Dermis microvascular lymphatic vessel endothelial cell (primary cell): ENCODE measurements at regions not wholly inside any gene's neighbourhood (a gene's known extent, or its start where the extent isn't known, plus 50 kb on each side); places are given as distances from the start of the nearest gene placed in this dataset.
"Not testable (repeated sequence)": the region's sequence is repeated elsewhere in the genome, so short reads cannot be mapped to it uniquely, and the experiment has no call there.

Source experiments
- DNase-seq, 2 donors: peaks; one replicate each; pipeline versions ENCODE4 v3.0.0 to v3.0.0-alpha.2; 2010; ENCODE audit warnings: low read depth in 2 of 2

- no peak for DNase-seq
Observed at GRCh38 chr6:144762469-144762868, 477.3 kb downstream of the UTRN start.

DNA sequence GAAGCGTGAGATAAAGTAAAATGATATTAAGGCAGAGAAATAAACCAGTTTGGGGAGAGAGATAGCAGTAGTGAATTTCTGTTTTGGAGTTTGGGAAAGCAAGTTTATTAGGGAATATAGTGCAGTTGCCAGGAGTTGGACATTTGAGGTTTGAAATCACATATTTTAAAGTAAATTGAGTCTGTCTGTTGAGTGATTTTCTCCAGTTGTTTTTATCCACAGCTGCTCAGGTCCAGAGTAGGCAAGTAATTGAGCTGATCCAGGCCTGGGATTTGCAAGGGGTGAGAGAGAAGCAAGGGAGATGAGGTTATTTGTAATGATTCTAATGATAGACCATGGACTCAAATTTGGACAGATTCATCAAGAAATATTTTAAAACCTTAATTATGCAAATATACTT, 481.9 kb downstream of the UTRN start:
- DNase-seq, result no peak

- DNase-seq, result no peak
Observed at GRCh38 chr6:144768551-144769075, 483.5 kb downstream of the UTRN start.

DNA sequence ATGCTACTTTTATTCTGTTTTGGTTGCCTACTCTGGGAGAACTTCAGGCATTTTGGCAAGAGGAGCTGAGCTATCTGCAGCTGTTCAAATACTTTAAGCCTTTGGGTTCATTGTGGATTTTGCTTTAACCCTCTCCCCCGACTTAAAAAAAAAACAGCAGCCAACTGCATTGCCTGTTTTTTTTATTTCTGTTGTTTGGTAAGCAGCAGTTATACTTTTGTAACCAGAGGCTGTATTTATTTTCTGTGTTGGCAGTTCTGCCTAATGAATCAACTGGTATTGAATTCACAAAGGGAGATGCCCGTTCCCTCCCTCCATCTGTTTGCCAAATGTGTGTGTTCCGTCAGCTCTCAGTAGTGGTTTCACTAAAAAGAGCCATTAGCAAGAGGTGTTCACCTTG, 484.0 kb downstream of the UTRN start:
- no peak for DNase-seq

DNA sequence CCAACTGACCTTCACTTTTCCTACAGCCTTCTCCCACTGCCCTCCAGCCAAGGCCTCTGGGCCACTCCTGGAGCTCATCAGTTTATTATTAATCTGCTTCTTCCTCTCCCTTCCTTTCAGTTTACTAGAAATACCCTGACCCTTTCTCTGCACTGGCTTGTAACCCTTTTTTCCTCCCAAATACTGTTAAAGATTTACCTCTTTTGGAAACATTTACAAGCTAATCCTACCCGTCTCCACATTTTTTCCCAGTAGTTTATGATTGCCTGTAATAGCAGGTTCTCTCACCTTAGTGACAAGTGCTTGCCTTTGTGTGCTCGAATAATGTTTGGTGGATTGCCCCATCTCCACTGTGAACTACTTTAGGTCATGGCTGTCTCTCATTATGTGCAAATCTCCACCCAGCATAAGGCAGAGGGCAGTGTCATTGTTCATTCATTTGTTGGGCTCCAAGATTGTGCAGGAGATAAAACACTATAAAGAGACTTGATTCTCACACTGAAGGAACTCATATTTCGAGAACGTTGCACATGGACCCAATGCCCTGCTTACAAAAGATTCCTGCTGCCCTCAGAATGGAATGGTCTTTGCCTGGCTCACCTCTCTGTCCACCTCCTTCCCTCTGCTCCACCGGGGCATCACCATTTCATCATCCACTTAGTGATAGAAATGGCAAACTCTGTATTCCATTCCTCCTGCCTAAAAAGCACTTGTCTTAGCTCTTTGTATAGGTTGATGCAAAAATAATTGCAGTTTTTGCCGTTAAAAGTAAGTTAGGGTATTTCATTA, 491.1 kb downstream of the UTRN start:
- DNase-seq, result no peak

DNA sequence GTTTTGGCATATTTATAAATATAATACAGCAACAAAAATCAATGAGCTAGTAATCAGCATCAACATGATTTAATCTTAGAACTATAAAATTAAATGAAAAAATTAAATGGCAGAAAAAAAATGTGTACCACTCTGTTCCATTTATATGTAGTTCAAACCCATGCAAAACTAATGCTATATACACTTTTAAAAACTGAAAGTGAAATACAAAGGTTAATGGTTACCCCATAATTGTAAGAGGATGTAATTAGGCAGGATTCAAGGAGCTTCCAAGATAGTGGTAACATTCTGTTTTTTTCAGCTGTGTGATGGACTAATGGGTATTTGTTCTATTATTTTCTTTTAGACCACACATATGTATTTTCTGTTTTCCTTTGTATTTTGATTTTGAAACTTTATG, 492.1 kb downstream of the UTRN start:
- no peak for DNase-seq

GRCh38 chr6:144778056-144778455, 492.9 kb downstream of the UTRN start:
- DNase-seq, result no peak

- no peak for DNase-seq
Observed at GRCh38 chr6:144778773-144779492, 493.8 kb downstream of the UTRN start.

DNA sequence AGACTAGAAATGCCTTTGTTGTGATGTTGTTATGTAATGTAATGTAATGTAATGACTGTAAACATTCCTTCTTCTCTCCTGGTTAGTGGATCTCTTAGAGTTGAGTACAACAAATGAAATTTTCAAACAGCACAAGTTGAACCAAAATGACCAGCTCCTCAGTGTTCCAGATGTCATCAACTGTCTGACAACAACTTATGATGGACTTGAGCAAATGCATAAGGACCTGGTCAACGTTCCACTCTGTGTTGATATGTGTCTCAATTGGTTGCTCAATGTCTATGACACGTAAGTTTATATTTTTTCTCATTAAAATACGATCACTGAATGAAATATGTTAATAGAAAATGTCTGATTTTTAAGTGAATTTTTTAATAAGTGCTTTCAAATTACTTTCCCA, 496.7 kb downstream of the UTRN start:
- DNase-seq, result no peak

DNA sequence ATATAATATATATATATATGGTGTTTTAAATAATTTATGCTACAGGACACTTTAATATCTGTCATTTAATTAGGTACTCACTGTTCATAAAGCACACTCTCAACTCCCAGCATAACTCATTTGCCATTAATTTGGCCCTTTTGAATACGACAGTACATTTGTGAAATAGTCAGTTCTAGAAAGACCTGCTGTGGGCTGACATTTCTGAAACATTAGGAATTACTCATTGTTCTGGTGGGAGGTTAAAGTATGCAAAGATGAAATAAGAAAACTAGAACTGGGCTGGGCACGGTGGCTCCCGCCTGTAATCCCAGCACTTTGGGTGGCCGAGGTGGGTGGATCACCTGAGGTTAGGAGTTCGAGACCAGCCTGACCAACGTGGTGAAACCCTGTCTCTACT, 497.5 kb downstream of the UTRN start:
- DNase-seq, result no peak

- DNase-seq, result no peak
Observed at GRCh38 chr6:144785056-144785455, 499.9 kb downstream of the UTRN start.

DNA sequence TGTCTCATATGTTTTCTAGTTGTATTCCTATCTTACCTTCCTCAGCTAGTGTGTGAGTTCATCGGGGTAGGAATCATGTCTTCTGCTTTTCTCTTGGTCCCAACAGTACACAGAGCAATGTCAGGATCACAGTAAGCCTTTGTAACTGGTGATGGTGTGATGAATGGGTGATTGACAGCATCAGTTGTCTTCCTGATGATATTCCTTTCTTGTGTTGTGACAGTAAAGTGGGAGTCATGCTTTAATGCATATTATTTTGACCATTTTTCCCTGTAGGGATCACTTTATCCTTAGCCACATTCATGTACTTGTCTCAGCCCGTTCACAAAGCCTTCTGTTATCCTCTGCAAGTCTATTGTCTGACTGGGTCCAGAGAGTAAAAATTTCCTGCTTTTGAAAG, 501.7 kb downstream of the UTRN start:
- no peak for DNase-seq

DNA sequence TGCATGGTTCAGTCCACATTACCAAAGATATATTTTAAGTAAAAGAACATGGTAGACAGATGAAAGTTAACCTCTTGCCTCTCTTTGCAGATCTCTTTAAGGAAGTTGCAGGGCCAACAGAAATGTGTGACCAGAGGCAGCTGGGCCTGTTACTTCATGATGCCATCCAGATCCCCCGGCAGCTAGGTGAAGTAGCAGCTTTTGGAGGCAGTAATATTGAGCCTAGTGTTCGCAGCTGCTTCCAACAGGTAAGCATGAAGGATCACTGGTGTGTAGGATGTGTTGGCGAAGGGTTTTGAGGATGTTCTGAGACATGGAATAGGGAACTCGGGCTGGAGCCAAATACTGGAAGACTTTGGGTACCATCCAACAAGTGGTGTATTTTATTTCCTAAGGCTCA, 508.6 kb downstream of the UTRN start:
- no peak for DNase-seq

- DNase-seq, result not testable (repeated sequence)
Observed at GRCh38 chr6:144795022-144795421, 509.9 kb downstream of the UTRN start.

- DNase-seq, result no peak
Observed at GRCh38 chr6:144796070-144796469, 510.9 kb downstream of the UTRN start.

- DNase-seq, result peak in 1 of 2 donors; percentile 24
Observed at GRCh38 chr6:144797881-144798589, 512.9 kb downstream of the UTRN start.

DNA sequence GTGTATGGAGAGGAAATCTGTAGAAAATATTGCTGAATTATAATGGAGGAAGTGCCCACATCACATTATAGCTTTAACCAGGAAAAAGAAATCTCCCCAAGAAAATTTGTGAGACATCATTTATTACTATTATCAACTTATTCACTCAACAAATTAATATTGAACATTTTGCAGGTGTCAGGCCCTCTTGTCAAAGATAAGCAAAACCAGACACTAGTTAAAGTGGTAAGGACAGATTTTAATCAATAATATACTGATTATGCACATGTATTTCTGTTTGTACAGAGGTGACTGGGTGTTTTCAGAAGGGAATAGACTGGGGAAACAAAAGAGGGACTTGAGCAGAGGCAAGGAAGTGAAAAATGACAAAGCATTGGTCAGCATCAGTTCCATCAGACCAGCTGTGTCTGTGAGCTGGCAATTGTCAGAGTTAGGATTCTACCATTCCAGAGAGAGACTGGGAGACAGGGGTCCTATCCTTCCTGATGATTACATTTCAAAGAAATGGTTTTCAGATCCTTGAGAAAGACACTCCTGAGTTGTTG, 519.2 kb downstream of the UTRN start:
- DNase-seq, result no peak

GRCh38 chr6:144805049-144805448, 519.9 kb downstream of the UTRN start:
- DNase-seq, result no peak

GRCh38 chr6:144806222-144806621, 521.1 kb downstream of the UTRN start:
- DNase-seq, result no peak

GRCh38 chr6:144809120-144809519, 524.0 kb downstream of the UTRN start:
- no peak for DNase-seq

DNA sequence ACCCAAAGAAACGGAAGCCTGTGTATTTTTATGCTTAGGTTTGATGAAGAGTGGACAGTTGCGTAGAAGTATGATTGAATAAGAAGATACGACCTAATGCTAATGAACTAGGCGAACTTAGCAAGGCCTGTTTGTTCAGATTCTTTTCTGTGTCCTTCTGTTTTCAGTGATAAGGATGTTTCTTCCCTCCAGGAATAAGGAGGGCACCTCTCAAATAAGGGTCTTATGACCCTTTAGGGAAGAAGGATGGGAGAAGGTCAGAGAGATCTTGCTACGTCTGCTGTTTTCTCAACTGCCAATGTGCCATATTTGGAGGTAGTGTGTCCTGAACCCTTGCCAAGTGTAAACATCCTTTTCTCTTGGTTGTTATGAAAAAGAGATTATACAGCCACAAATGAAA, 524.8 kb downstream of the UTRN start:
- DNase-seq, result no peak

DNA sequence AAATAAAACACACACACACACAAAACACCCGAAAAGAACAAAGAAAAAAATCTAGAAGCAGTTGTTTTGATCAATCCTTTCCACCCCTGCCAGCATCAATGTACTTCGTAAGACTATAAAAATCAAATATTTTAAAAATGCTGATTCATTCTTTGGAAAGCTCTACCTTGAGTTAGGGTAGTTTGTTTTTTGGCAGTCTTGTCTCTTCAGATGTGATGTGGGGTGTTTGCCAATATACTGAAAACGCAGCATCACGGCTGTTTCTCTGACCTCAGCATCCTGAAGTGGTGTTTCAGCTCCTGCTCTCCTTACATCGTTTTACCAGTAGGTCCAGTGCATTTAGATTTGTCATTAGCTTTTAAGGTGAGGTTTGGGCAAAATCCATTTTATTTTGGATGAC, 526.0 kb downstream of the UTRN start:
- no peak for DNase-seq
